ENCODE measurements at regions not wholly inside any gene's neighbourhood (a gene's known extent, or its start where the extent isn't known, plus 50 kb on each side); places are given as distances from the start of the nearest gene placed in this dataset.

DNA sequence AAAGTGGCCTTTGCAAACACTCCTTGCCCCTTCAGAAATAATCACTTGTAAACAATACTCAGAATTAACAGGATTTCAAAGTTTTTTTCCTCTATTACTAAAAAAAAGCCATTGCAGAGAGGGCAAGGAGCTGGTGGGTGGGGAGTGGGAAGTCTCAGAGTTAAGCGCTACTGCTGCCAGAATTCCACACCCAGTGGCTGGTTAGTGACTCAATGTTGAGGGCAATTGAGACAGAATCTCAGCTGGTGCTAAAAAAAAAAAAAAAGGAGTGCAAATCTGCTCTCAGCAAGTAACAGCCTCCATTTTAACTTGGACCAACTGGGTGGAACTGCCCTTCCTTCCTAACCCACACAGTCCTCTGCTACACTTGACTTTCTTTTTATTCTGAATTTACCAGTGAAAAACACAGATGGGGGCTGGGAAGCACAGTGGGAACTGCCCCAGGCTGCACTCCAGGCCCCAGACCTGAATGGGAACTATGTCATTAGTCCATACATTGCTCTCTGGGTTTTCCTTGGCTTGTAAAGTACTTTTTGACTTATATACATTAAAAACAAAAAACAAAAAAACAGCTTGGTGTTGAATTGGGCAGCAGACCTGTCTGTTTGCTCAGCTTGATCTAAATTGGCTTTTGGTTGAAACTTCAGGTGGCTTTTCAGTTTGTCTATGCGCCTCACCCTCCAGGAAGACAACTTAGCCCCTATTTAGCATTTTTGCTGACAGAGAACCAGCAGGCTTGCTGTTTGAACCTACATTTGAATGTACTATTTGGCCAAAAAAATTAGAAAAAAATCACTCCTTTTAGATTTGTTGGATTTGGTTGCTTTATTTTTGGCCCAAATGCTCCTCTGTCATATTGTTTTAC lies 357.8 kb upstream of the TBL1XR1 start:
- TF ChIP-seq, protein P1, sequence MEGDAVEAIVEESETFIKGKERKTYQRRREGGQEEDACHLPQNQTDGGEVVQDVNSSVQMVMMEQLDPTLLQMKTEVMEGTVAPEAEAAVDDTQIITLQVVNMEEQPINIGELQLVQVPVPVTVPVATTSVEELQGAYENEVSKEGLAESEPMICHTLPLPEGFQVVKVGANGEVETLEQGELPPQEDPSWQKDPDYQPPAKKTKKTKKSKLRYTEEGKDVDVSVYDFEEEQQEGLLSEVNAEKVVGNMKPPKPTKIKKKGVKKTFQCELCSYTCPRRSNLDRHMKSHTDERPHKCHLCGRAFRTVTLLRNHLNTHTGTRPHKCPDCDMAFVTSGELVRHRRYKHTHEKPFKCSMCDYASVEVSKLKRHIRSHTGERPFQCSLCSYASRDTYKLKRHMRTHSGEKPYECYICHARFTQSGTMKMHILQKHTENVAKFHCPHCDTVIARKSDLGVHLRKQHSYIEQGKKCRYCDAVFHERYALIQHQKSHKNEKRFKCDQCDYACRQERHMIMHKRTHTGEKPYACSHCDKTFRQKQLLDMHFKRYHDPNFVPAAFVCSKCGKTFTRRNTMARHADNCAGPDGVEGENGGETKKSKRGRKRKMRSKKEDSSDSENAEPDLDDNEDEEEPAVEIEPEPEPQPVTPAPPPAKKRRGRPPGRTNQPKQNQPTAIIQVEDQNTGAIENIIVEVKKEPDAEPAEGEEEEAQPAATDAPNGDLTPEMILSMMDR (conservative IDR thresholded peaks at IDR 0.05; ENCODE audit: low read depth, low read length), result no peak
- TF ChIP-seq EZH2 (IDR thresholded peaks at IDR 0.05; ENCODE audit: low read length, unreplicated experiment), result no peak

All from PC-3 (cell line).